ENCODE measurements at regions not wholly inside any gene's neighbourhood (a gene's known extent, or its start where the extent isn't known, plus 50 kb on each side); places are given as distances from the start of the nearest gene placed in this dataset.

- ChIA-PET CTCF (no interaction called here), POLR2A (no interaction called here)
- H3K9me3 ChIP-seq (ENCODE audit: control insufficient read depth, insufficient read depth, low read depth, low read length) = no peaks in the 10 kb centered on the region
- H3K27ac ChIP-seq (ENCODE audit: low read length) = no peak overlapping the region
- in situ Hi-C loops (cut with HindIII; ENCODE audit: low pct_unique_long_range_greater_than_20kb, low sequenced_read_pairs) = no loop called here
- no peak overlapping the region for H3K4me3 ChIP-seq (ENCODE audit: low read depth in 2 of 2, low read length in 2 of 2)
- intact Hi-C loops (cut with micrococcal nuclease; ENCODE audit: unreplicated experiment) = no loop called here
- TF ChIP-seq REST (IDR thresholded peaks at IDR 0.05; ENCODE audit: insufficient read depth in 1 of 2, low read depth in 2 of 2, low read length in 1 of 2) (no peak), CTCF (IDR thresholded peaks at IDR 0.05) (no peak), SIN3A (IDR thresholded peaks at IDR 0.05; ENCODE audit: borderline replicate concordance, insufficient read depth, low read depth, low read length) (no peak), POLR2AphosphoS5 (IDR thresholded peaks at IDR 0.05; ENCODE audit: low read depth, low read length) (no peak), TCF7L2 (IDR thresholded peaks at IDR 0.05; ENCODE audit: low read depth, low read length) (no peak)
- H3K36me3 ChIP-seq (ENCODE audit: control insufficient read depth, insufficient read depth, low read length) = no peaks in the 10 kb centered on the region
- no peak for DNase-seq (ENCODE audit: low read depth, low spot score)
- H3K4me1 ChIP-seq (ENCODE audit: control insufficient read depth, insufficient read depth, low read length) = no peaks in the 10 kb centered on the region
- no TSS peak for BruUV-seq (replicated peaks)
- ATAC-seq = no peak
- H3K27me3 ChIP-seq (ENCODE audit: control insufficient read depth, insufficient read depth, low read length) = no peaks in the 10 kb centered on the region
Measured at GRCh38 chr4:116585246-116585645, 500.1 kb downstream of the TRAM1L1 start.

DNA sequence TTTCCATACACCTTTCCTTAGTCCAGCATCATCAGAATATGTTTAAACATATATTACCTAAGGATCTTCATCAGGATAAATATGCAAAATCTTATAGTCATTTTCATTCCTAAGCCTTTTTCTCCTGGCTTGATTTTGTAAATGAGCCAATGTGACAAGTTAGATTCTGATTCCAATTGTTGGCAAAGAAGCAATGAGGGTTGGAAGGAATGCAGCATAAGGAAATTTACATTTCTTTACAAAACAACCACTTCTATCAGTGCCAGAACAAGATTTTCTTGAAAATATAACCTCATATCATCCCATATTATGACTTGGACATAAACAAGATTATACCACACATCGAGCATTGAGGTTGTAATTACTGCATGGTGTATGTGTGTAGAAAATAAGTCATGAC, 508.1 kb downstream of the TRAM1L1 start:
- Histone ChIP-seq H3K4me1 (ENCODE audit: control insufficient read depth, insufficient read depth, low read length) (no peaks in the 10 kb centered on the region), H3K4me3 (ENCODE audit: low read depth in 2 of 2, low read length in 2 of 2) (no peak overlapping the region), H3K36me3 (ENCODE audit: control insufficient read depth, insufficient read depth, low read length) (no peaks in the 10 kb centered on the region), H3K9me3 (ENCODE audit: control insufficient read depth, insufficient read depth, low read depth, low read length) (no peaks in the 10 kb centered on the region), H3K27ac (ENCODE audit: low read length) (no peak overlapping the region), H3K27me3 (ENCODE audit: control insufficient read depth, insufficient read depth, low read length) (no peaks in the 10 kb centered on the region)
- DNase-seq (ENCODE audit: low read depth, low spot score) (no peak), ATAC-seq (no peak)
- TF ChIP-seq TCF7L2 (IDR thresholded peaks at IDR 0.05; ENCODE audit: low read depth, low read length) (no peak), POLR2AphosphoS5 (IDR thresholded peaks at IDR 0.05; ENCODE audit: low read depth, low read length) (no peak), SIN3A (IDR thresholded peaks at IDR 0.05; ENCODE audit: borderline replicate concordance, insufficient read depth, low read depth, low read length) (no peak), CTCF (IDR thresholded peaks at IDR 0.05) (no peak), REST (IDR thresholded peaks at IDR 0.05; ENCODE audit: insufficient read depth in 1 of 2, low read depth in 2 of 2, low read length in 1 of 2) (no peak)
- BruUV-seq (replicated peaks) = no TSS peak
- intact Hi-C loops (cut with micrococcal nuclease; ENCODE audit: unreplicated experiment) = no loop called here
- CTCF ChIA-PET = no interaction called here
- POLR2A ChIA-PET = no interaction called here
- in situ Hi-C loops (cut with HindIII; ENCODE audit: low pct_unique_long_range_greater_than_20kb, low sequenced_read_pairs) = no loop called here
